KOPT-K1 (cell line): ENCODE measurements at regions not wholly inside any gene's neighbourhood (a gene's known extent, or its start where the extent isn't known, plus 50 kb on each side); places are given as distances from the start of the nearest gene placed in this dataset.

Experiments
- H3K27ac ChIP-seq: fragments of 200-600 bp; sonication (generic); 2 replicates; pipeline ENCODE4 v1.5.1; 2016; ENCODE audit warnings: antibody characterized with exemption, mild to moderate bottlenecking, low read depth, low read length; ENCODE audit not compliant: poor library complexity, severe bottlenecking
- H3K36me3 ChIP-seq: fragments of 200-600 bp; sonication (generic); 2 replicates; pipeline ENCODE4 v1.5.1; 2017; ENCODE audit warnings: antibody characterized with exemption, mild to moderate bottlenecking, low read length, moderate library complexity; ENCODE audit not compliant: insufficient read depth
- H3K9me3 ChIP-seq: fragments of 200-600 bp; sonication (generic); 2 replicates; pipeline ENCODE4 v1.5.1; 2017; ENCODE audit warnings: antibody characterized with exemption, low read length, mild to moderate bottlenecking; ENCODE audit not compliant: insufficient read depth, poor library complexity, severe bottlenecking

- Histone ChIP-seq H3K9me3 (no peaks in the 10 kb centered on the region), H3K36me3 (no peaks in the 10 kb centered on the region), H3K27ac (no peak overlapping the region)
Observed at GRCh38 chr16:86243123-86243473, 267.2 kb upstream of the FOXF1 start.

- Histone ChIP-seq H3K9me3 (no peaks in the 10 kb centered on the region), H3K27ac (no peak overlapping the region), H3K36me3 (no peaks in the 10 kb centered on the region)
Observed at GRCh38 chr16:86243571-86244154, 266.7 kb upstream of the FOXF1 start.

GRCh38 chr16:86244158-86244557, 266.2 kb upstream of the FOXF1 start:
- H3K36me3 ChIP-seq, result no peaks in the 10 kb centered on the region
- no peaks in the 10 kb centered on the region for H3K9me3 ChIP-seq
- no peak overlapping the region for H3K27ac ChIP-seq

- Histone ChIP-seq H3K27ac (no peak overlapping the region), H3K36me3 (no peaks in the 10 kb centered on the region), H3K9me3 (no peaks in the 10 kb centered on the region)
Observed at GRCh38 chr16:86244936-86245335, 265.4 kb upstream of the FOXF1 start.

GRCh38 chr16:86245351-86245750, 265.0 kb upstream of the FOXF1 start:
- Histone ChIP-seq H3K9me3 (no peaks in the 10 kb centered on the region), H3K36me3 (no peaks in the 10 kb centered on the region), H3K27ac (no peak overlapping the region)

- H3K36me3 ChIP-seq, result no peaks in the 10 kb centered on the region
- no peak overlapping the region for H3K27ac ChIP-seq
- H3K9me3 ChIP-seq, result no peaks in the 10 kb centered on the region
Observed at GRCh38 chr16:86245895-86246294, 264.4 kb upstream of the FOXF1 start.

GRCh38 chr16:86248310-86248905, 261.9 kb upstream of the FOXF1 start:
- H3K9me3 ChIP-seq, result no peaks in the 10 kb centered on the region
- no peaks in the 10 kb centered on the region for H3K36me3 ChIP-seq
- no peak overlapping the region for H3K27ac ChIP-seq

- no peak overlapping the region for H3K27ac ChIP-seq
- H3K9me3 ChIP-seq, result no peaks in the 10 kb centered on the region
- H3K36me3 ChIP-seq, result no peaks in the 10 kb centered on the region
Observed at GRCh38 chr16:86249631-86250030, 260.7 kb upstream of the FOXF1 start.

GRCh38 chr16:86251682-86252081, 258.6 kb upstream of the FOXF1 start:
- Histone ChIP-seq H3K27ac (no peak overlapping the region), H3K9me3 (no peaks in the 10 kb centered on the region)

GRCh38 chr16:86252596-86252995, 257.7 kb upstream of the FOXF1 start:
- Histone ChIP-seq H3K9me3 (no peaks in the 10 kb centered on the region), H3K27ac (no peak overlapping the region), H3K36me3 (no peaks in the 10 kb centered on the region)

More at GRCh38 chr16:86251682-86252081, 258.6 kb upstream of the FOXF1 start:
- no peaks in the 10 kb centered on the region for H3K36me3 ChIP-seq

GRCh38 chr16:86255966-86256365, 254.4 kb upstream of the FOXF1 start:
- Histone ChIP-seq H3K36me3 (no peaks in the 10 kb centered on the region), H3K27ac (no peak overlapping the region), H3K9me3 (no peaks in the 10 kb centered on the region)

GRCh38 chr16:86256995-86257394, 253.3 kb upstream of the FOXF1 start:
- Histone ChIP-seq H3K27ac (no peak overlapping the region), H3K9me3 (peaks cover 5% of the 10 kb centered on the region)

GRCh38 chr16:86257546-86257945, 252.8 kb upstream of the FOXF1 start:
- Histone ChIP-seq H3K9me3 (peaks cover 5% of the 10 kb centered on the region), H3K36me3 (no peaks in the 10 kb centered on the region), H3K27ac (no peak overlapping the region)

More at GRCh38 chr16:86256995-86257394, 253.3 kb upstream of the FOXF1 start:
- H3K36me3 ChIP-seq, result no peaks in the 10 kb centered on the region

- peaks cover 5% of the 10 kb centered on the region for H3K9me3 ChIP-seq
- no peaks in the 10 kb centered on the region for H3K36me3 ChIP-seq
- H3K27ac ChIP-seq, result no peak overlapping the region
Observed at GRCh38 chr16:86258713-86259112, 251.6 kb upstream of the FOXF1 start.

GRCh38 chr16:86259499-86259898, 250.8 kb upstream of the FOXF1 start:
- Histone ChIP-seq H3K9me3 (peaks cover 5% of the 10 kb centered on the region), H3K36me3 (no peaks in the 10 kb centered on the region), H3K27ac (no peak overlapping the region)

- H3K27ac ChIP-seq, result no peak overlapping the region
- H3K36me3 ChIP-seq, result no peaks in the 10 kb centered on the region
Observed at GRCh38 chr16:86261379-86261778, 248.9 kb upstream of the FOXF1 start.

More at GRCh38 chr16:86261379-86261778, 248.9 kb upstream of the FOXF1 start:
- peaks cover 5% of the 10 kb centered on the region for H3K9me3 ChIP-seq
